IPS-11a (cell line): ENCODE measurements at regions not wholly inside any gene's neighbourhood (a gene's known extent, or its start where the extent isn't known, plus 50 kb on each side); places are given as distances from the start of the nearest gene placed in this dataset.

ENCODE experiments used
- H3K4me3 ChIP-seq: one replicate; pipeline ENCODE4 v1.5.1; 2013; ENCODE audit warnings: low read depth, low read length, control low read depth

- no peak overlapping the region for H3K4me3 ChIP-seq
Observed at GRCh38 chr14:85301506-85301905, 228.4 kb upstream of the FLRT2 start.

DNA sequence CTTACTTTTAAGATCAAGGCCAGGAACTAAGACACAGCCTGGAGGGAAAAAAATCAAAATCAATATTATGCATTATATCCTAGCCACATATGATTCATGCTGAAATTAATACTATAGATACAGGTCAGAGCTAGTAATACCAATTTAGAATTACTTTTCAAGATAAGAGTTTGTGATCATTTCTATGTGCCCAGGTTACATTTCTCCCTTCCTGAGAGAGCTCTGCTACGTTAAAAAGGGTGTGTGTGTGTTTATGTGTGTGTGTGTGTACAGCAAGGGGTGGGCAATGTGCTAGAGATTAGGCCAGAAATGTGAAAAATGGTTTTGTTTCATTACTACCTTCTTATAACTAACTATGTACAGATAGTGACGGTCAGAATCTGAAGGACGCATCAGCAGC, 223.9 kb upstream of the FLRT2 start:
- H3K4me3 ChIP-seq: no peak overlapping the region

- H3K4me3 ChIP-seq: no peak overlapping the region
Observed at GRCh38 chr14:85308531-85309300, 221.2 kb upstream of the FLRT2 start.

GRCh38 chr14:85310491-85311272, 219.3 kb upstream of the FLRT2 start:
- H3K4me3 ChIP-seq: no peak overlapping the region

DNA sequence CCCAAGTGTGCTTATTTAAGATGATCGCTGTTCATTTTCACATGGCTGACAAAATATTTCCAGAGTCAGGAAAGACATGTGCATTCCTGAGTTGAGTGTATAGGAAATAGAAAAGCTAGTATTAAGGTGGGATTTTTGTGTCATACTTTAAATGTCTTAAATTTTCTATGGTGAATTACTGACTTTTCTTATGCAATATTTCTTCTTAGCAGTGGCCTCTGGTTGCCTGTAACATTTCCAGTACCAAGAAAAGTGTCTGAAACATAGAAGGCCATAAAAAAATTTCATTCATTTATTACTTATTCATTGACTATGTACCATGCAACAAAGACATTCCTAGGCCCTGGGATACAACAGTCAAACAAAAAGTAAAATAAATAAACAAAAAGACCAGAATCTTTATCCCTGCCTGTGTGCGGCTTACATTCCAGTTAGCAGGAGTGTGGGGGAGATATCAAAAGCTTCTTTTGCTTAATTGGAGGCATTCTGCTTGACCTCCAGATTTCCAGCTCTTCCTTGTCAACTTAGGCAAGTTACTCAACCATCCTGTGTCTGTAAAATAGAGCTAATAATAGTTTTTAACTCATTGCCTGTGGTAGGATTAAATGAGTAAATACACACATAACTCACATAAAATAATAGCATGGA, 216.3 kb upstream of the FLRT2 start:
- H3K4me3 ChIP-seq: no peak overlapping the region

GRCh38 chr14:85315290-85315689, 214.7 kb upstream of the FLRT2 start:
- H3K4me3 ChIP-seq: no peak overlapping the region

DNA sequence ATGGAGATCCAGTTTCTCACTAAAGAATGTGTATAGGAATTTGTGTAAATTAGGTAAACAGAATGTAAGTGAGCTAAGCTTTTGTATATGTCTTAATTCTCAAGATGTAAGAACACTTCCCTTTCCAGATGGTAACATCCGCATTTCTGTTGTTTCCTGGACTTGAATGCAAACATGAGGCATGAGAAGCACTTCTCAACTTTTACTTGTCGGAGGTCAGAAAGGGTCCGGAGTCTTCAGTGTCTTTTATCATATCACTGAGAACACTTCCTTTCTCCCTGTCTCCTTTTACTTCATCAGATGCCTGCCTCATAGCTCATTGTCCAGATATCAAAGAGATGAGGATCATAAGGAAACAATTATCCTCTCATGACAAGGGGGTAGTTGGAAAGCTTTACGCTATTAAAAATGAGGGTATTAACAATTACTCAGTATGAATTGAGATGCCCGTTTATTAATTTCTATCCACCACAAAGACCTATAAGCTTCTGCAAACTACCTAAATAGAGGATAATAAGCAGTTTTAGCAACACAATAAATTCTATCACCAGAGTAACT, 214.1 kb upstream of the FLRT2 start:
- no peak overlapping the region for H3K4me3 ChIP-seq

DNA sequence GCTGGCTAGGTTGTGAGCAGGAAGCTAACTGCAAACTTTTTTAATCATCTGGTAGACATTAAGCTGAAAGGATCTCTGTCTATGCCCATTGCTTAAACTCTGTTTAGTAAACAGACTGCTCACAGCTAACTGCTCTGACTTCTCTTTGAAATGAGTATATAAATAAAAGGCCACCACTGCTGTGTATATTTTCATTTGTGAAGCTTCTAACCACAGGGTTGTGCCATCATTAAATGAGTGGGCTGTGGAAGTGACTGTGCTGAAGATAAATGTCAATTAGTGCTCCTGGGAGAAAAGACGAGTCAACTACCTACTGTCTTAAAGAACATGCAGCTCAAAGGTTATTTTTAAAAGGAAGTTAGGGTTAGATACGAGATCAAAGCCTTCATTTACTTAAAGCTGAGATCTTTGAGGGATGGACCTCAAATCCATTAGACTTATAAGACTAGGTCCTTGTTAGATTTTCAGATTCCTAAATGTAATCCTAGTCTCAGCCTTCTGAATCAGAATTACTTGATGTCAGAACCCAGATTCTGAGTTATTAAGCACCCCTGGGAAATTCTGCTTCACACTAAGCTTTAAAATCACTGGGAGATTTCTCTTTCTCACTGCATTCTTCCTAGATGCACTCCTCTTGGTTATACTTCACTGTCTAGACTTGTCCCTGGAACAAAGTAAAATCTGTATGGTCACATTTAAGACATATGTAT, 213.1 kb upstream of the FLRT2 start:
- H3K4me3 ChIP-seq: no peak overlapping the region

DNA sequence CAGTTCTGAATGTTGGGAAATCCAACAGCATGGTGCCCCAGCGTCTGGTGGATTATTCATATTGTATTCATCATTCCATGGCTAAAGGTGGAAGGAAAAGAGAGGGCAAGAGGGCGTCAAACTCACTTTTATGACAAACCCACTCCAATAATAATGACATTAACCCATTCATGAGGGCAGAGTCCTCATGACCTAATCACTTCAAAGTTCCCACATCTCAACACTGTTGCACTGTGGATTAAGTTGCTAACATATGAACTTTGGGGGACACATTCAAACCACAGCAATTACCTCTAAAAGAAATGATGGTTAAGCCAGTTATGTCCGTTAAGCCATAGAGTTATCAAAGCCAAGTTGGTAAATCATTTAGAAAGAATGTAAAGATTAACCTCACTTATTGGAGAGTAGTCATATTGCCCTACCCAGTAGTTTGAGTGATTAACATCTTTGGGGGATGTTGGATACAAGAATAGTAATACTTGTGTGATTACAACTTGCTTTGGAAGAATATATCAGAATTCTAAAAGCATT, 212.4 kb upstream of the FLRT2 start:
- no peak overlapping the region for H3K4me3 ChIP-seq

DNA sequence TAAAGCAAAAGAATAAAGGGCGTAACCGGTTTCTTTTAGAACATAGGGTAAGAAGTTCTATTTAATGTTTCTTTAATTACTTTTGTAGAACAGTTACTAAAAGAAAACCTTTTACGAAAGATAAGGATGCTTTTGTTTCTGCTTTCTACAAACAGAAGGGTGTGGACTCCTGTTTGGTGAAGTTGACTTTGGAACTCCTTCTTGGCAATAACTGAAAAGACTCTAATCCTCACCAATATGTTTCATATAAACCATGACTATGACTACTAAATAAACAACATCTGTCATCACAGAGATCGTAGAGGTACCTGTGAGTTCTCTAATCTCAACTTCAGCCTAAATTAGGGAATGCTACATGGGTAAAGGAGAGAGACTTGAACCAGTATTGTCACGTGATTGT, 210.8 kb upstream of the FLRT2 start:
- H3K4me3 ChIP-seq: no peak overlapping the region

DNA sequence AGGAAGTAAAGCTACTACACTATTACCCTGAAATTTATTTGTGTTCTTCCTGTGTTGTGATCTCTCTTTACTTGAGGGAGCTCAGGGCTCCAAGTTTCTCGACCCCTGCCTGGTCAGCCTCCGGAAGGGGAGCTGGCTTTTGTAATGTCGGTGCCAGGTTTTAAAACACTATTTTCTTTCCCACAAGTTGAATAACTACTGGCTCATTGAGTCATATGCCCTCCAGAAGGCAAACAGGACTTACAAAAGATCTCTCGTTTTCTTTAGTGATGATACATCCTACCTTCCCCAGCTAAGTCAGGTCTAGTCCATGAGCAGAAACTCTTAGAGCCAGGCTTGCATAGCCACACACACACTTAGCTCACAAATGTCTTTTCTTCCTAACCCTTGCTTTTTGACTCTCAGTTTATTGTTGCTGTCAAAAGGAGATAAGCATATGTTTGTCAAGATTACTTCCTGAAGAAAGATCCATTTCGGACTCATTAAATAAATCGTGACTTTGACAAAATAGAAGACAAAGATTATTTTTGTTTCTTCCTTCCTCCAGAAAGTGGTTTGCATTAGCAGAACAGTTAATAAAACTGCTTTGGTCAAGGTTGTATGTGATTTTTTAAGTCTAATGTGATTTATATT, 209.8 kb upstream of the FLRT2 start:
- H3K4me3 ChIP-seq: no peak overlapping the region

- no peak overlapping the region for H3K4me3 ChIP-seq
Observed at GRCh38 chr14:85325134-85326017, 204.6 kb upstream of the FLRT2 start.

GRCh38 chr14:85332401-85332800, 197.5 kb upstream of the FLRT2 start:
- no peak overlapping the region for H3K4me3 ChIP-seq

DNA sequence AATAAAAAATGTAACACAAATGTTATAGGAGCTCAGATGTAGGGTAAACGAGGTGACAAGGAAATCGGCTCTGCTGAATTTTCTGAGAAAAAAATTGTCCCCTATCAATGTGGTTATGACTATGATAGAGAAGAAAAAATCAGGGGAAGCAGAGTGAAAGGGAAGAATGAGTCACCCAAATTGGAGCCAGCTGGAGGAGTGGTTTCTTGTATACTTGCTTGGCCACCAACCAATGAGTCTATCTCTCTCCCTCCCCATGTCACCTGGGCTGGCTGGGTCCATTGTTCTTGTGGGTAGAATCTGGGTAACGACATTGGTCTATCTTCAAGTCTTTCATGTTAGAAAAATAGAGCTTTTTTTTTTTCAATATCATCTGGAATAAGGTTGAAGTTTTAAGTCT, 196.6 kb upstream of the FLRT2 start:
- no peak overlapping the region for H3K4me3 ChIP-seq

- H3K4me3 ChIP-seq: no peak overlapping the region
Observed at GRCh38 chr14:85333841-85334240, 196.1 kb upstream of the FLRT2 start.

- H3K4me3 ChIP-seq: no peak overlapping the region
Observed at GRCh38 chr14:85334316-85334715, 195.6 kb upstream of the FLRT2 start.

- H3K4me3 ChIP-seq: no peak overlapping the region
Observed at GRCh38 chr14:85336257-85336656, 193.7 kb upstream of the FLRT2 start.

DNA sequence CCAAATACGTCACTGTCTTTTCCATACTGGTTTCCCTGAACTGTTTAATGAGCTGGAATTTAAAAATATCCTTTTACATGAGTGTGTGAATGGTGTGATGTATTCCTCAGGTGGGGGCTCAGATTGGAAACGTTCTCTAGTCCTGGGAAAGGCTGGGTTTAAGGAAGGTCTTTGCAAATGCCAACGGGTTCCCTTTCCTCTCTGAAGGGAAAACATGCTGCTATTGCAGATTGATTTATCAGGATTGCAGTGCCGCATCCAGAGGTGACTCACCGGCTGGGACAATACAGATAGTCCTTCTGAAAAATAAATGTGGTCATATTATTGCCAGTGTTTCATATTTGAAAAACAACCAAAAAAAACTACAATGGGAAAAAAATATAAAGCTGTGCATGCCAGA, 193.1 kb upstream of the FLRT2 start:
- H3K4me3 ChIP-seq: no peak overlapping the region

GRCh38 chr14:85338895-85339294, 191.0 kb upstream of the FLRT2 start:
- no peak overlapping the region for H3K4me3 ChIP-seq
